IMR-90 (cell line): ENCODE measurements at regions not wholly inside any gene's neighbourhood (a gene's known extent, or its start where the extent isn't known, plus 50 kb on each side); places are given as distances from the start of the nearest gene placed in this dataset.

Experiments used
- ATAC-seq: fragments of 200-7000 bp; cut with Tn5 transposase; 2 replicates; pipeline ENCODE4 v1.9.1; 2020; ENCODE audit warnings: low read depth, mild to moderate bottlenecking, moderate library complexity
- BruUV-seq: library from RNA; stranded (reverse); fragments of 400-500 nt; replicated peaks from 2 replicates; lab custom pipeline; 2021; lab: Mats Ljungman, UMichigan
- CTCF ChIA-PET: fragments of 300-600 bp; formaldehyde crosslinking; extraction: SDS; loops from one replicate; lab custom pipeline; 2021; ENCODE audit warnings: antibody characterized with exemption; lab: Yijun Ruan, JAX
- POLR2A ChIA-PET: fragments of 300-600 bp; sonication (Branson Sonifier 250); formaldehyde crosslinking; loops from one replicate; lab custom pipeline; 2022; ENCODE audit warnings: antibody characterized with exemption; ENCODE audit not compliant: unreplicated experiment; lab: Charles Lee
- DNase-seq: peaks from one replicate; pipeline ENCODE4 v3.0.0; 2013
- H2AFZ ChIP-seq: replicated peaks from 2 replicates; pipeline ENCODE3; 2013; ENCODE audit warnings: low read length, mild to moderate bottlenecking; ENCODE audit not compliant: poor library complexity
- H2AK5ac ChIP-seq: 2 replicates; pipeline ENCODE4 v1.6.1; 2013; ENCODE audit warnings: low read depth, low read length, inconsistent platforms
- H2AK9ac ChIP-seq: replicated peaks from 2 replicates; pipeline ENCODE3; 2013; ENCODE audit warnings: mild to moderate bottlenecking, low read depth, low read length, moderate library complexity; ENCODE audit not compliant: poor library complexity
- H2BK120ac ChIP-seq: 2 replicates; pipeline ENCODE4 v1.6.1; 2013; ENCODE audit warnings: low read depth, low read length, inconsistent platforms
- H2BK15ac ChIP-seq: 3 replicates; pipeline ENCODE4 v1.6.1; 2013; ENCODE audit warnings: low read depth, low read length, inconsistent platforms
- H2BK20ac ChIP-seq: 2 replicates; pipeline ENCODE4 v1.6.1; 2013; ENCODE audit warnings: low read depth, mild to moderate bottlenecking, inconsistent platforms, low read length, moderate library complexity
- H2BK5ac ChIP-seq: 2 replicates; pipeline ENCODE4 v1.6.1; 2013; ENCODE audit warnings: mild to moderate bottlenecking, low read depth, low read length, inconsistent platforms; ENCODE audit not compliant: poor library complexity, severe bottlenecking
- H3K14ac ChIP-seq: replicated peaks from 2 replicates; pipeline ENCODE4 v1.6.1; 2013; ENCODE audit warnings: low read depth, low read length, inconsistent platforms
- H3K18ac ChIP-seq: 2 replicates; pipeline ENCODE4 v1.6.1; 2013; ENCODE audit warnings: low read depth, low read length, control low read depth
- H3K23ac ChIP-seq: 2 replicates; pipeline ENCODE4 v1.6.1; 2013; ENCODE audit warnings: low read depth, low read length, inconsistent platforms
- H3K27ac ChIP-seq: 2 replicates; pipeline ENCODE4 v1.5.1; 2013; ENCODE audit warnings: mild to moderate bottlenecking, control low read depth, low read length; ENCODE audit not compliant: insufficient read depth
- H3K27me3 ChIP-seq: 2 replicates; pipeline ENCODE4 v1.6.1; 2013; ENCODE audit warnings: low read length; ENCODE audit not compliant: control insufficient read depth, insufficient read depth
- H3K36me3 ChIP-seq: 2 replicates; pipeline ENCODE4 v1.6.1; 2013; ENCODE audit warnings: low read length, mixed read lengths; ENCODE audit not compliant: control insufficient read depth, insufficient read depth
- H3K4ac ChIP-seq: 2 replicates; pipeline ENCODE4 v1.6.1; 2013; ENCODE audit warnings: low read depth, low read length, inconsistent platforms
- H3K4me1 ChIP-seq: 2 replicates; pipeline ENCODE4 v1.6.1; 2013; ENCODE audit warnings: low read length, mixed read lengths; ENCODE audit not compliant: control insufficient read depth, insufficient read depth
- H3K4me2 ChIP-seq: 2 replicates; pipeline ENCODE4 v1.6.1; 2013; ENCODE audit warnings: low read depth, mild to moderate bottlenecking, control low read depth, low read length, moderate library complexity
- H3K4me3 ChIP-seq: 2 replicates; pipeline ENCODE4 v1.5.1; 2013; ENCODE audit warnings: low read depth, mild to moderate bottlenecking, control low read depth, low read length, moderate library complexity; ENCODE audit not compliant: insufficient read depth
- H3K56ac ChIP-seq: 2 replicates; pipeline ENCODE4 v1.6.1; 2013; ENCODE audit warnings: low read length, inconsistent platforms; ENCODE audit not compliant: insufficient read depth; ENCODE audit errors: extremely low read depth
- H3K79me1 ChIP-seq, 2 experiments: 2 replicates each; pipeline ENCODE4 v1.6.1; 2013; ENCODE audit warnings: low read length in 2 of 2, inconsistent platforms in 1 of 2, low read depth in 1 of 2
- H3K9ac ChIP-seq: 2 replicates; pipeline ENCODE4 v1.6.1; 2013; ENCODE audit warnings: low read depth, low read length, control low read depth
- H3K9me1 ChIP-seq: 2 replicates; pipeline ENCODE4 v1.6.1; 2013; ENCODE audit warnings: low read length, inconsistent platforms; ENCODE audit not compliant: insufficient read depth
- H3K9me3 ChIP-seq: 2 replicates; pipeline ENCODE4 v1.6.1; 2013; ENCODE audit warnings: low read length; ENCODE audit not compliant: control insufficient read depth, insufficient read depth
- H4K20me1 ChIP-seq: 2 replicates; pipeline ENCODE4 v1.6.1; 2013; ENCODE audit warnings: low read length, inconsistent platforms; ENCODE audit not compliant: insufficient read depth
- H4K5ac ChIP-seq: 2 replicates; pipeline ENCODE4 v1.6.1; 2013; ENCODE audit warnings: mild to moderate bottlenecking, low read depth, low read length, control low read depth
- H4K8ac ChIP-seq, 2 experiments: 2 replicates each; pipeline ENCODE4 v1.6.1; 2013; ENCODE audit warnings: low read depth in 2 of 2, low read length in 2 of 2, control low read depth in 1 of 2, inconsistent platforms in 1 of 2
- H4K91ac ChIP-seq: 2 replicates; pipeline ENCODE4 v1.6.1; 2013; ENCODE audit warnings: low read depth, low read length, inconsistent platforms; ENCODE audit not compliant: insufficient read depth
- BHLHE40 ChIP-seq: fragments of 150-350 bp; IDR thresholded peaks from 2 replicates; pipeline ENCODE4 v1.6.1; 2016; ENCODE audit warnings: mild to moderate bottlenecking, low read depth, low read length
- CEBPB ChIP-seq: IDR thresholded peaks from 2 replicates; pipeline ENCODE4 v1.6.1; 2012; ENCODE audit warnings: low read depth, low read length, improper control_type of control experiment
- CHD1 ChIP-seq: IDR thresholded peaks from 2 replicates; pipeline ENCODE4 v1.6.1; 2012; ENCODE audit warnings: low read depth, low read length, improper control_type of control experiment
- FOS ChIP-seq: fragments of 150-350 bp; IDR thresholded peaks from 2 replicates; pipeline ENCODE4 v1.6.1; 2016; ENCODE audit warnings: low read depth, low read length
- MAFK ChIP-seq: IDR thresholded peaks from 2 replicates; pipeline ENCODE4 v1.6.1; 2012; ENCODE audit warnings: low read depth, low read length, improper control_type of control experiment
- MAZ ChIP-seq: IDR thresholded peaks from 2 replicates; pipeline ENCODE4 v1.6.1; 2012; ENCODE audit warnings: low read depth, mild to moderate bottlenecking, low read length, improper control_type of control experiment, moderate library complexity, borderline replicate concordance
- MXI1 ChIP-seq: IDR thresholded peaks from 2 replicates; pipeline ENCODE4 v1.6.1; 2012; ENCODE audit warnings: low read depth, mild to moderate bottlenecking, low read length, moderate library complexity, borderline replicate concordance
- NFE2L2 ChIP-seq: fragments of 150-350 bp; IDR thresholded peaks from 2 replicates; pipeline ENCODE4 v1.6.1; 2016; ENCODE audit warnings: low read depth, mild to moderate bottlenecking, low read length
- POLR2A ChIP-seq: IDR thresholded peaks from 2 replicates; pipeline ENCODE4 v1.6.1; 2012; ENCODE audit warnings: mild to moderate bottlenecking, low read depth, low read length
- RAD21 ChIP-seq: IDR thresholded peaks from 2 replicates; pipeline ENCODE4 v1.6.1; 2012; ENCODE audit warnings: low read length, improper control_type of control experiment
- RCOR1 ChIP-seq: IDR thresholded peaks from 2 replicates; pipeline ENCODE4 v1.6.1; 2012; ENCODE audit warnings: mild to moderate bottlenecking, low read length, improper control_type of control experiment; ENCODE audit not compliant: insufficient replicate concordance
- RFX5 ChIP-seq: IDR thresholded peaks from 2 replicates; pipeline ENCODE4 v1.8.0; 2012; ENCODE audit warnings: low read depth, mild to moderate bottlenecking, low read length, moderate library complexity
- SMC3 ChIP-seq: fragments of 150-350 bp; IDR thresholded peaks from 2 replicates; pipeline ENCODE4 v1.6.1; 2016; ENCODE audit warnings: low read depth, mild to moderate bottlenecking, antibody characterized with exemption, low read length, moderate library complexity
- WGBS, 2 experiments: methylation state at CpG; one replicate each; pipeline versions ENCODE4 v1.1.5 to v1.1.7; 2013; ENCODE audit warnings: missing lambda C conversion rate in 2 of 2; ENCODE audit not compliant: insufficient read length in 1 of 2; ENCODE audit errors: extremely low coverage in 2 of 2; 5-methylcytosine and 5-hydroxymethylcytosine counted together
- dilution Hi-C: fragments of 300-500 bp; cut with HindIII; formaldehyde crosslinking; loops from one replicate; pipeline ENCODE4 v1.14.3; 2018; ENCODE audit warnings: low sequenced_read_pairs; ENCODE audit not compliant: unreplicated experiment
- in situ Hi-C: fragments of 300-500 bp; cut with MboI; formaldehyde crosslinking; loops from 3 replicates; pipeline ENCODE4 v1.14.3; 2019; ENCODE audit warnings: low sequenced_read_pairs, inconsistent platforms, mixed read lengths
- intact Hi-C: fragments of 100-400 bp; cut with micrococcal nuclease; formaldehyde crosslinking; loops from 2 replicates; pipeline ENCODE4 v1.10.0; 2022
- TF ChIP-seq, protein P1 (sequence below): fragments of 150-350 bp; IDR thresholded peaks from 2 replicates; pipeline ENCODE4 v1.6.1; 2017; ENCODE audit warnings: mild to moderate bottlenecking, antibody characterized with exemption, low read length, low read depth
- TF ChIP-seq, protein P2 (sequence below): conservative IDR thresholded peaks from 2 replicates; pipeline ENCODE4 v1.5.1; 2012; ENCODE audit warnings: mild to moderate bottlenecking, low read depth, low read length, improper control_type of control experiment
- TF ChIP-seq, protein P3 (sequence below): fragments of 150-350 bp; IDR thresholded peaks from 2 replicates; pipeline ENCODE4 v1.6.1; 2016; ENCODE audit warnings: low read depth, mild to moderate bottlenecking, low read length, moderate library complexity, borderline replicate concordance

DNA sequence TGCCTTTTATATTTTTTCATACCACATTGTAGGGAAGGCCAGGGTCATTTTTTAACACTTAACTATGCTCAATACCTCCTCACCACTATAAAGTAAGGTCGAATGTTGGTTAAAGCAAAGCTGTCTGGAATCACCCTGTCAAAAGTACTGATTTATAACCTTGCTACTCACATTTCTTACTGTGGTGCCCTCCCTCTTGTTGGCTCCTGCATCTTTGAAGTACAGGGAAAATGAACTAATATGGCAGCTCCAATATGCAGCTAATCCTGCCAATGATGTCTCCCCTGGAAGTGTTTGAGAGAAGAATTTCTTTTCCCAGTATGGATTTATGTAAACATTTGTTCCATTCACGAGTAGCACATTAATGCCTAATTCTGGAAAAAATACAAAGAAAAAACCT lies 108.4 kb upstream of the RPS23 start:
- H3K27ac ChIP-seq: no peak overlapping the region
- no peak overlapping the region for H3K9ac ChIP-seq
- ChIA-PET CTCF (interaction anchor here (0.6 kb wide), 1 partner anchor 882 kb away, joined by 3 read pairs; no protein-coding TSS in a partner anchor), POLR2A (no interaction called here)
- ATAC-seq (no peak), DNase-seq (no peak)
- no CpG with 5 or more reads among the region's 2 CpGs for WGBS, 2 experiments
- no peak overlapping the region for H3K4me3 ChIP-seq
- H3K4me1 ChIP-seq: peaks cover 14% of the 10 kb centered on the region
- H3K56ac ChIP-seq: no peak overlapping the region
- intact Hi-C loops: no loop called here
- no peak overlapping the region for H3K14ac ChIP-seq
- no peak overlapping the region for H2BK20ac ChIP-seq
- H2AK9ac ChIP-seq: no peak overlapping the region
- H2AK5ac ChIP-seq: no peak overlapping the region
- no TSS peak for BruUV-seq
- peak overlapping the region; percentile 63; the same call in 1 of the 3 replicates for H2BK15ac ChIP-seq
- no peak overlapping the region for H3K4me2 ChIP-seq
- H3K27me3 ChIP-seq: no peaks in the 10 kb centered on the region
- no peaks in the 10 kb centered on the region for H4K20me1 ChIP-seq
- H3K79me1 ChIP-seq: no peaks in the 10 kb centered on the region
- no peak overlapping the region for H2BK5ac ChIP-seq
- H2BK120ac ChIP-seq: peak overlapping the region; percentile 36; the same call in 1 of the 2 replicates
- H4K8ac ChIP-seq: no peak overlapping the region
- TF ChIP-seq NFE2L2 (no peak), MAZ (no peak), POLR2A (no peak), RCOR1 (no peak), RFX5 (no peak), RAD21 (no peak), MAFK (no peak), CEBPB (no peak), SMC3 (no peak), CHD1 (no peak), BHLHE40 (no peak), MXI1 (no peak), FOS (no peak)
- TF ChIP-seq, protein P1, sequence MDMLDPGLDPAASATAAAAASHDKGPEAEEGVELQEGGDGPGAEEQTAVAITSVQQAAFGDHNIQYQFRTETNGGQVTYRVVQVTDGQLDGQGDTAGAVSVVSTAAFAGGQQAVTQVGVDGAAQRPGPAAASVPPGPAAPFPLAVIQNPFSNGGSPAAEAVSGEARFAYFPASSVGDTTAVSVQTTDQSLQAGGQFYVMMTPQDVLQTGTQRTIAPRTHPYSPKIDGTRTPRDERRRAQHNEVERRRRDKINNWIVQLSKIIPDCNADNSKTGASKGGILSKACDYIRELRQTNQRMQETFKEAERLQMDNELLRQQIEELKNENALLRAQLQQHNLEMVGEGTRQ: no peak
- TF ChIP-seq, protein P2, sequence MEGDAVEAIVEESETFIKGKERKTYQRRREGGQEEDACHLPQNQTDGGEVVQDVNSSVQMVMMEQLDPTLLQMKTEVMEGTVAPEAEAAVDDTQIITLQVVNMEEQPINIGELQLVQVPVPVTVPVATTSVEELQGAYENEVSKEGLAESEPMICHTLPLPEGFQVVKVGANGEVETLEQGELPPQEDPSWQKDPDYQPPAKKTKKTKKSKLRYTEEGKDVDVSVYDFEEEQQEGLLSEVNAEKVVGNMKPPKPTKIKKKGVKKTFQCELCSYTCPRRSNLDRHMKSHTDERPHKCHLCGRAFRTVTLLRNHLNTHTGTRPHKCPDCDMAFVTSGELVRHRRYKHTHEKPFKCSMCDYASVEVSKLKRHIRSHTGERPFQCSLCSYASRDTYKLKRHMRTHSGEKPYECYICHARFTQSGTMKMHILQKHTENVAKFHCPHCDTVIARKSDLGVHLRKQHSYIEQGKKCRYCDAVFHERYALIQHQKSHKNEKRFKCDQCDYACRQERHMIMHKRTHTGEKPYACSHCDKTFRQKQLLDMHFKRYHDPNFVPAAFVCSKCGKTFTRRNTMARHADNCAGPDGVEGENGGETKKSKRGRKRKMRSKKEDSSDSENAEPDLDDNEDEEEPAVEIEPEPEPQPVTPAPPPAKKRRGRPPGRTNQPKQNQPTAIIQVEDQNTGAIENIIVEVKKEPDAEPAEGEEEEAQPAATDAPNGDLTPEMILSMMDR: no peak
- TF ChIP-seq, protein P3, sequence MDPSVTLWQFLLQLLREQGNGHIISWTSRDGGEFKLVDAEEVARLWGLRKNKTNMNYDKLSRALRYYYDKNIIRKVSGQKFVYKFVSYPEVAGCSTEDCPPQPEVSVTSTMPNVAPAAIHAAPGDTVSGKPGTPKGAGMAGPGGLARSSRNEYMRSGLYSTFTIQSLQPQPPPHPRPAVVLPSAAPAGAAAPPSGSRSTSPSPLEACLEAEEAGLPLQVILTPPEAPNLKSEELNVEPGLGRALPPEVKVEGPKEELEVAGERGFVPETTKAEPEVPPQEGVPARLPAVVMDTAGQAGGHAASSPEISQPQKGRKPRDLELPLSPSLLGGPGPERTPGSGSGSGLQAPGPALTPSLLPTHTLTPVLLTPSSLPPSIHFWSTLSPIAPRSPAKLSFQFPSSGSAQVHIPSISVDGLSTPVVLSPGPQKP: no peak
- no peak overlapping the region for H2AFZ ChIP-seq
- H4K91ac ChIP-seq: no peak overlapping the region
- no peak overlapping the region for H3K4ac ChIP-seq
- H3K9me1 ChIP-seq: peaks cover 11% of the 10 kb centered on the region
- no peaks in the 10 kb centered on the region for H3K36me3 ChIP-seq
- H3K23ac ChIP-seq: no peak overlapping the region
- H3K18ac ChIP-seq: peak overlapping the region; percentile 36; the same call in 1 of the 2 replicates
- dilution Hi-C loops: no loop called here
- in situ Hi-C loops: no loop called here
- H3K9me3 ChIP-seq: no peaks in the 10 kb centered on the region
- H4K5ac ChIP-seq: no peak overlapping the region
